Prostate gland (tissue), 2 donors: ENCODE measurements at regions not wholly inside any gene's neighbourhood (a gene's known extent, or its start where the extent isn't known, plus 50 kb on each side); places are given as distances from the start of the nearest gene placed in this dataset.

Experiments used
- CTCF ChIP-seq, 4 experiments: fragments of 200-600 bp in 2 of 4; fragments of 450-650 bp in 2 of 4; sonication (generic) in 2 of 4; IDR thresholded peaks; 1 replicate in 3 of 4; 2 replicates in 1 of 4; pipeline ENCODE4 v1.5.1; 2016 to 2019; ENCODE audit warnings: antibody characterized with exemption in 4 of 4, mild to moderate bottlenecking in 2 of 4, moderate library complexity in 2 of 4
- POLR2A ChIP-seq: fragments of 450-650 bp; IDR thresholded peaks from one replicate; pipeline ENCODE4 v1.6.1; 2016; ENCODE audit warnings: antibody characterized with exemption, mild to moderate bottlenecking

GRCh38 chr5:124868676-124869075, 122.2 kb upstream of the ZNF608 start:
- TF ChIP-seq CTCF (IDR thresholded peaks at IDR 0.05) (no peak), POLR2A (no peak)
